NCI-H146 (cell line): ENCODE measurements at regions not wholly inside any gene's neighbourhood (a gene's known extent, or its start where the extent isn't known, plus 50 kb on each side); places are given as distances from the start of the nearest gene placed in this dataset.
A peak's percentile ranks its signal among the peaks of the same experiment; 100 is the strongest.
"Not testable (repeated sequence)": the region's sequence is repeated elsewhere in the genome, so short reads cannot be mapped to it uniquely, and the experiment has no call there.

Source experiments
- DNase-seq: peaks from one replicate; lab custom pipeline; 2025; lab: John Stamatoyannopoulos, UW

- DNase-seq = no peak
These were observed 179.4 kb downstream of the NDFIP2 start for GRCh38 chr13:79660361-79660760.

- peak; percentile 66 for DNase-seq
These were observed 178.2 kb downstream of the NDFIP2 start for GRCh38 chr13:79659121-79659521.

- peak; percentile 14 for DNase-seq
These were observed 177.5 kb downstream of the NDFIP2 start for GRCh38 chr13:79658333-79658975.

GRCh38 chr13:79655509-79655908 lies 174.6 kb downstream of the NDFIP2 start:
- DNase-seq = no peak

- DNase-seq = no peak
These were observed 173.6 kb downstream of the NDFIP2 start for GRCh38 chr13:79654520-79654919.

- no peak for DNase-seq
These were observed 169.7 kb downstream of the NDFIP2 start for GRCh38 chr13:79650688-79651087.

- DNase-seq = no peak
These were observed 167.2 kb downstream of the NDFIP2 start for GRCh38 chr13:79648191-79648590.

GRCh38 chr13:79647533-79647932 lies 166.6 kb downstream of the NDFIP2 start:
- peak; percentile 79 for DNase-seq

GRCh38 chr13:79646880-79647279 lies 165.9 kb downstream of the NDFIP2 start:
- DNase-seq = peak; percentile 54

- DNase-seq = peak; percentile 76
These were observed 164.6 kb downstream of the NDFIP2 start for GRCh38 chr13:79645569-79645968.

- peak; percentile 16 for DNase-seq
These were observed 161.6 kb downstream of the NDFIP2 start for GRCh38 chr13:79642596-79642995.

GRCh38 chr13:79637133-79637763 lies 156.3 kb downstream of the NDFIP2 start:
- no peak for DNase-seq

- peak; percentile 38 for DNase-seq
These were observed 150.2 kb downstream of the NDFIP2 start for GRCh38 chr13:79631051-79631659.

GRCh38 chr13:79628463-79628862 lies 147.5 kb downstream of the NDFIP2 start:
- DNase-seq = no peak

- DNase-seq = no peak
These were observed 146.0 kb downstream of the NDFIP2 start for GRCh38 chr13:79626924-79627323.

GRCh38 chr13:79625517-79625916 lies 144.6 kb downstream of the NDFIP2 start:
- no peak for DNase-seq

GRCh38 chr13:79621902-79622301 lies 140.9 kb downstream of the NDFIP2 start:
- no peak for DNase-seq

- DNase-seq = no peak
These were observed 140.5 kb downstream of the NDFIP2 start for GRCh38 chr13:79621449-79621848.

GRCh38 chr13:79614250-79614918 lies 133.4 kb downstream of the NDFIP2 start:
- DNase-seq = no peak

- no peak for DNase-seq
These were observed 131.6 kb downstream of the NDFIP2 start for GRCh38 chr13:79612604-79613003.

- DNase-seq = not testable (repeated sequence)
These were observed 126.9 kb downstream of the NDFIP2 start for GRCh38 chr13:79607895-79608294.
